GM18951 (cell line): ENCODE measurements at regions not wholly inside any gene's neighbourhood (a gene's known extent, or its start where the extent isn't known, plus 50 kb on each side); places are given as distances from the start of the nearest gene placed in this dataset.

Source experiments
- POLR2A ChIP-seq: IDR thresholded peaks from 4 replicates; pipeline ENCODE4 v1.6.1; 2011; ENCODE audit warnings: mild to moderate bottlenecking; ENCODE audit not compliant: insufficient read length, insufficient read depth; ENCODE audit errors: extremely low read depth
- in situ Hi-C: fragments of 300-500 bp; cut with MboI; formaldehyde crosslinking; loops from one replicate; pipeline ENCODE4 v1.12.0; 2022; ENCODE audit warnings: low sequenced_read_pairs, mixed read lengths, inconsistent platforms; ENCODE audit not compliant: unreplicated experiment

- TF ChIP-seq POLR2A = no peak
- in situ Hi-C loops = no loop called here
These were observed 55.9 kb downstream of the BHLHE40 start for GRCh38 chr3:5035113-5035512.

GRCh38 chr3:5035692-5036391, 56.6 kb downstream of the BHLHE40 start:
- in situ Hi-C loops = no loop called here
- TF ChIP-seq POLR2A = no peak

DNA sequence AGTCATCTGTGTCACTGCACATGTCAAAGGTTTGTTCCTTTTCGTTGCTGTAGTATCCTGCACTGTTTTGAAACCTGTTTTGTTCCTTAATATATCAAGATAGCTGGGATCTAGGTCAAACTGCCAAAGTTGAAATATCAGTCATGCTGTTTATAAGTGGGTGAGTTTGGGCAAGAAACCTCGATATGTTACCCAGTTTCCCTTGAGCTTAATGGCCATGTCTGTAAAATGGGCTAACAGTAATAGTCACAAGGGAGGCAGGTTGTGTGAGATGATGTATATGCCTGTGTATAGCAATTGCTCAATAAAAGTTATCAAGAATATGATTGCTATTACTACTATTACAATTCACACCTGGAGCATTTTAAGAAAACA, 57.1 kb downstream of the BHLHE40 start:
- no peak for TF ChIP-seq POLR2A
- in situ Hi-C loops = no loop called here

- no peak for TF ChIP-seq POLR2A
- in situ Hi-C loops = no loop called here
These were observed 57.6 kb downstream of the BHLHE40 start for GRCh38 chr3:5036858-5037257.

- in situ Hi-C loops = no loop called here
These were observed 60.3 kb downstream of the BHLHE40 start for GRCh38 chr3:5039585-5039984.

GRCh38 chr3:5041315-5041714, 62.1 kb downstream of the BHLHE40 start:
- no peak for TF ChIP-seq POLR2A
- in situ Hi-C loops = no loop called here

More at GRCh38 chr3:5039585-5039984, 60.3 kb downstream of the BHLHE40 start:
- no peak for TF ChIP-seq POLR2A

DNA sequence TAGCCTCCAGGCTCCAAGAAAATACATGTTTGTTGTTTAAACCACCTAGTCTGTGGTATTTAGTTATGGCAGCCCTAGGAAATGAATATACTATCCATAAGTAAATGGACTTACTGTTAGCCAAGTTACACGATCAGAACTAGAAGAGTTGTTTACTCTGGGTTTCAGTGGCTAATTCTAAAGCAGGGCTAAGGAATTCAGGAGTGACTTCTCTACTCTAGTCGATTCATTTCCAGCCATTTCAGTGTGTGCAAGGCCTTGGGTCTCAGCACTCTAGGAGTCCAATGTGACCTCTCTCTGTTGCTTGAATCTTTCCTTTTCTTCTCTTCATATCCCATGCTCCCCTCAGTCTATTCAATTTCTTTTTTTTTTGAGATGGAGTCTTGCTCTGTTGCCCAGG, 66.7 kb downstream of the BHLHE40 start:
- in situ Hi-C loops = no loop called here

GRCh38 chr3:5047764-5048419, 68.7 kb downstream of the BHLHE40 start:
- no peak for TF ChIP-seq POLR2A
- in situ Hi-C loops = no loop called here

More for the DNA sequence above, 66.7 kb downstream of the BHLHE40 start:
- TF ChIP-seq POLR2A = no peak

GRCh38 chr3:5051772-5052171, 70.3 kb upstream of the ARL8B start:
- no peak for TF ChIP-seq POLR2A
- in situ Hi-C loops = loop anchor here (10.0 to 25.0 kb wide), 2 partner anchors 337 to 714 kb away; no protein-coding TSS in a partner anchor

GRCh38 chr3:5052247-5052646, 69.8 kb upstream of the ARL8B start:
- TF ChIP-seq POLR2A = no peak
- in situ Hi-C loops = loop anchor here (10.0 to 25.0 kb wide), 2 partner anchors 337 to 715 kb away; no protein-coding TSS in a partner anchor

DNA sequence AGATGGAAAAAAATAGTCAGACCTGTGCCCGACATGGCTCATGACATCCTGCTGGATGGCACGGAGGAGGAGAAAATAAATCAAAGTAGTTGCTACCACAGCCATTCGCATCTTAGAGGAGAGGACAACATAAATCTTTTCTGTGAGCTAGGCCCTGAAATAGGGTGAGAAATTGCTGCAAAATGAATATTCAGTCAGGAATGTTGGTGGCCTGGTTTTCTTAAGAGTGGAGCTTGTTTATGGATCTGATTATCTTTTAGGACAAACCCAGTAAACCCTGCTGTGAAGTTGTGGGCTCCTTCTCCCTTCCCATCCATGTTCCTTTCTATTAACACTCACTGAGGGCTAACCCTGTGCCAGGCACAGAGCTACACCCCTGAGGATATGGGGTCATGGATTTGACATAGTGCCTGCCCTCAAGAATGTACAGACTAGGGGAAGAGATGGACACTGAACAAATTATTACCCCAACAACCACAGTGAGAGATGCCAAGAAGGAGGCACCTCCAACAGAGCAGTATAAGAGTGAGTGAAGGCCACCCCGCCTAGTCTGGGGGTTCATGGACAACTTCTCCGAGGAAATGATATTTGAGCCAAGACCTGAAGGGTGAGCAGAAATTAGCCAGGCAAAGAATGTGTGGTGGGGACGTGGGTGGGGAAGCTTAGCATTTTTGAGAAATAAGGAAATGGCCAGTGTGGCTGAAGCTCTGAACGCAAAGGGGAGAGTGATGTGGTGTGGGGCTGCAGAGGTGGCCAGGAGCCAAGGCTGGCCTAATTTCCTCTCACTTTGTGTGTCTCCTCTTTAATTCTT, 68.9 kb upstream of the ARL8B start:
- in situ Hi-C loops = loop anchor here (10.0 to 25.0 kb wide), 2 partner anchors 338 to 716 kb away; no protein-coding TSS in a partner anchor
- TF ChIP-seq POLR2A = no peak

- no peak for TF ChIP-seq POLR2A
- in situ Hi-C loops = loop anchor here (10.0 to 25.0 kb wide), 2 partner anchors 339 to 717 kb away; no protein-coding TSS in a partner anchor
These were observed 68.0 kb upstream of the ARL8B start for GRCh38 chr3:5054098-5054497.

DNA sequence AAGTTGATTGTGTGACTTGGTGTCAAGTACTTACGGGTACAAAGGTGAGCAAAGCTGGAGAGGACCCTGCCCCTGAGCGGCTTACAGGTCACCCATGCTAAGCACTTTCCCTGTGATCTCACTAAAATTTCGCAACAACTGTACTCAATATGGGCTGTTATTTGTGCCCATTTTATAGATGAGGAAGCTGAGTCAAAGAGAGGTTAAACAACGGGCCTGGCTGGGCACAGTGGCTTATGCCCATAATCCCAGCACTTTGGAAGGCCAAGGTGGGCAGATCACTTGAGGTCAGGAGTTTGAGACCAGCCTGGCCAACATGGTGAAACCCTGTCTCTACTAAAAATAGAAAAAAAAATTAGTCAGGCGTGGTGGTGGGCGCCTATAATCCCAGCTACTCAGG, 67.5 kb upstream of the ARL8B start:
- in situ Hi-C loops = loop anchor here (10.0 to 25.0 kb wide), 2 partner anchors 340 to 717 kb away; no protein-coding TSS in a partner anchor

DNA sequence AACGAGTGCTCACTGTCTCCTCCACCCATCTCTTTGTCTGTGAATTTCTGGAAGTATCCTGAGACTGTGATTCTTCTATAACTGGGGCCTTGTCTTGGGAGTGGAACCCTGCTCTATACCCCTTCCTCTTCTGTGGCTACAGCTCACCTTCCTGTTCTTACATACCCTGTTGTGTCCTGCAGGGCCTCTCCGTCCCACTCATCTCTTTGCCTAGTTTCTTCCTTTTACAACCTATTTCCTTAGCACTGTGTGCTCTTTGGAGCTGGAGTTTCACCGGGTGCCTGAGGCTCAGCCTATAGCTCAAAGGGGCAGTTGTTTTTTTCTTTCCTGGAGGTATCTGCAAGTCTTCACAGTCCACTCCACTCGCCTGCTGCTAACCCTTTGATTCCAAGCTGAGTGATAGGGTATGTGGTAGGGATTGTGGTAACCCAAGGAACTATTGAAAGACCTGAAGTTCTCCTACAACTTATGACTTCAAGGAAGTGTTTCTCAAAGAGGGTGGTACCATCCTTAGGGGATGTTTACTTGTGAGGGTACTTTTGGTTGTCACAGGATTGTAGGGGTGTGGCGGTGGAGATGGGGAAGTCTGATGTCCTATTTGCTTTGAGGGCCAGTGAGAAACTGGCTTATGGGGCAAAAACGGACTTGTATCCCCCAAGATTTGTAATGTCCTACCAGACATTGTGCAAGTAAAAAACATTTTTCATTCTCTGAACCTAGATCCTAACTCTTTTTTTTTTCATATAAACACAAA, 66.6 kb upstream of the ARL8B start:
- in situ Hi-C loops = loop anchor here (10.0 to 25.0 kb wide), 2 partner anchors 341 to 718 kb away; no protein-coding TSS in a partner anchor
- no peak for TF ChIP-seq POLR2A
